CD1c-positive myeloid dendritic cell (primary cell): ENCODE measurements at regions not wholly inside any gene's neighbourhood (a gene's known extent, or its start where the extent isn't known, plus 50 kb on each side); places are given as distances from the start of the nearest gene placed in this dataset.
"Not testable (repeated sequence)": the region's sequence is repeated elsewhere in the genome, so short reads cannot be mapped to it uniquely, and the experiment has no call there.

Experiments
- DNase-seq: peaks from one replicate; pipeline ENCODE4 v3.0.0-alpha.2; 2016; ENCODE audit errors: extremely low spot score

DNA sequence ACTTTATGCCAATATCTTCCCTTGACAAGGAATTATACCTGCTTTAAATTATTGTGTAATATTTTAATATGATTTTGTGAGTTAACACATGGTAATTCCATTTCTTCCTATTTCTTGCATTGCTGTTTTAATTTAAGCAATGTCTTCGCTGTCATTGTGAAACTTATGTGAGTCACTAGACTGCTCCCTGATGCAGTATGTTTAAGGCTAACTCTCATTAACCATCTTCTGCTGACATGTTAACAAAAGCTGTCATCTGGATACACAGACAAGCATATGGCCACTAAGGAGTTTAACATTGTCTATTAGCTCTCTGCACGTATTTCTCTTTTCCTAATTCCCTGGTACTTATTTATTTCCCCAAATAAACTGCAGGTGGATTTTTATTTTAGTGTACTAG, 980.8 kb upstream of the CTNND2 start:
- DNase-seq, result no peak

DNA sequence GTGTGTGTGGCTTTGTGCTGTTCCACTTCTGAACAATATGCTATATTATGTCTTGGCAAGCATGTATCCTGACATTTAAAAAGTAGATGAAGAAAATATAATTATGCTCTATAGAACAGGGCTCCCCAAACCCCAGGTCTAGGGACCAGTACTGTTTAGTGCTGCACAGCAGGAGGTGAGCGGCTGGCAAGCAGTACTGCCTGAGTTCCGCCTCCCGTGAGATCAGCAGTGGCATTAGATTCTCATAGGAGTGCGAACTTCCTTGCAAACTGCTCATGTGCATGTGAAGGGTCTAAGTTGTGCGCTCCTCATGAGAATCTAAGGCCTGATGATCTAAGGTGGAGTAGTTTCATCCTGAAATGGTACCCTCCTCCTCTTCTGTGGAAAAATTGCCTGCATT, 979.1 kb upstream of the CTNND2 start:
- no peak for DNase-seq

DNA sequence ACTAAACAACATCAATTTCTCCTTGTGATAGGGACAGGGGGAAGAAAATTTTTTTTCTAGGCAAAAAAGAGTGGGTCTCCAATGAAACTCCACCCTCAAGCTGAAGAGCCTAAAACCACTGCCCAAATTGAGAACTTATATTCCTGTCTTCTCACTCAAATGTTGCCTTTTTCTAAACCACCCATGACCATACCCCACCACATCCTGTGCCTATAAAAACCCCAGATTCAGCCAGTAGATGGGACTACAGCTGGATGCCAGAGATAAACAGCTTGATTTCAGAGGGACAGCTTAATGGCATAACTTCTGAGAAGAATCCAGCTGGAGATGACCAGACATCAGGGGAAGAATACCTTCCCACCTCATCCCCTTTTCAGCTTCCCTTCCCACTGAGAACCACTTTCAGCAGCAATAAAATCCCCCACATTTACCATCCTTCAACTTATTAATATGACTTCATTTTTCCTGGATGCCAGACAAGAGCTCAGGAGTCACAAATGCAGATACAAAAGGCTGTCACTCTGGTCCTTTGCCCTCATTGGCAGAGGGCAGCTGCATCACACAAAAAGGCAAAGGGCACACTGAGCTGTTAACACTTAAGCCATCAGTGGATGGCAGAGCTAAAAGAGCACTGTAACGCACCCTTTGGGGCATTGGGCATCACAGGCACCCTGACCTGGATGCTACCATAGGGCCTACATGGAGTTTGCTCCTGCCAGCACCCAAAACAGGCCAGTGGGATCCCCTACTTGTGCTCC, 972.5 kb upstream of the CTNND2 start:
- no peak for DNase-seq

DNA sequence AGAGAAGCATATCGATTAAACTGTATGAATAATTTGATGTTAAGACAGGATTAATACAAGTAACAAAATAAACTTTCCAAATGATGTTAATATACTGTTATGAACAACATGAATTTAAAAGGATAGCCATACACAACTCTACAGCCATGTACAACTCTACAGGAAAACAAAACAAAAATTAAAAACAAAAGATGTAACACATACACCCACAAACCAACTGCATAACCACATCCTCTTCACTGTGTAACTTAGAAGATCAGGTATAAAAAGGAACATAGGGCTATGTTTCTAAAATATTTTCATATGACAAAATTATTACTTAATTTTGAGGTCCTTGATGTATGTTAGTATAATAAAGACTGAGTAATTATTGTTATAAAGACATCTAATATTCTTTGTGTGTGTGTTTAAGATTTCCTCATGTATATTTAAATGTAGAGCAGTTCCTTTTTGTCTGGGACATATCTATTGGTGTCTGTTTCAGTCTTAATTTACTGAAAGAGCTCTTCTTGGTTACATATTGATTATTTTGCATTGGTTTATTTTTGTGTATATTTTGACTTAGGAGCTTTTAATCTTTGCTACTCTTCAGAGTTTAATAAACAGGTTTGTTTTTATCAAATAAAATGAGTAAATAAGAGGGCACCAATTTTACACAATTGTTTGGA, 966.8 kb upstream of the CTNND2 start:
- DNase-seq, result no peak

DNA sequence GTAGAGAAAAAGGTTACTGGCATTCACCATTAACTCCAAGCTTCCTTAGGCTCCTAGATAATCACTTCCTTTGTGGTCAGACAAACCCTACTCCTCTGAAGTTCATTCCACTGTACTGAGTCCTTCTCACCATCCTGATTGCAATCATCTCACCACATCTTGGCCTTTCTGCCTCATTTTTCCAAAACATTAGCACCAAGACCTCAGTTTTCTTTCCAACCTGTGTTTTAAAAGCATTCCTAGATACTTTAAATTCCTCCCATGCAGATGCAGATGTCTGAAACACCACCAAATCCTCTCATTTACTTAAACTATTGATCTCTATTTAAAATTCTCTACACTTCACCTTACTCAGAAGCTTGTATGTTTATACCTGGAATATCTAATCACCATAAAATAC, 961.3 kb upstream of the CTNND2 start:
- no peak for DNase-seq

DNA sequence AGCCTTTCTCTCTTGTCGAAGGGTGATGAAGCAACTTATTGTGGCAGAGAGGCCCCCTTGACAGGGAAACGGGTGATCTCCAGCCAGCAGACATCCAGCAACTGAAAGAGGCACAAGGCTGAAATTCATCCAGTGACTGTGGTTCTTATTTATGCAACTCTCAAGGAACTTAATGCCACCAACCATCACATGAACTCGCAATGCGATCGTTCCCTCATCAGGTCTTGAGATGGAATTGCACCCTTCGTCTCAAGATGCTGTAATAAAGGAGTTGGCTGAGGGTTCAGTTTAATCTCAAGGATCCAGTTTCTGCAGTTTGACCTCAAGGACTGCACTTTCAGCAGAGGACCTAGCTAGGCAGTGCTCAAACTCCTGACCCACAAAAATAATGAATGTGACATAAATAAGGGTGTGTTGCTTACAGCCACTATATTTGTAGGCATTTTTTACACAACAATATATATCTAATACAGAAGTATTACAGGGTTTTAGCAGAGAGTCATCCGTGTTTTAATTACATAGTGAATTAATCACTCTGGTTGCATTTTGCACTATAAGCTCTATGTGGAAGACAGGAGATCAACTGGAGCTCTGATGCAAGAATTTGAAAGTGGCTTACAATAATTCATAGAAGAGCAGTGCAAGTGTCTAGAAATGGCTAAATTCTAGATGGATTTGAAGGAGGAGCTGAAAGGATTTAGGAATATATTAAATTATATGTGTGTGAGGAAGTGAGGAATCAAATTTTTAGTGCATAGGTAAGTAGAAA, 957.8 kb upstream of the CTNND2 start:
- no peak for DNase-seq

DNA sequence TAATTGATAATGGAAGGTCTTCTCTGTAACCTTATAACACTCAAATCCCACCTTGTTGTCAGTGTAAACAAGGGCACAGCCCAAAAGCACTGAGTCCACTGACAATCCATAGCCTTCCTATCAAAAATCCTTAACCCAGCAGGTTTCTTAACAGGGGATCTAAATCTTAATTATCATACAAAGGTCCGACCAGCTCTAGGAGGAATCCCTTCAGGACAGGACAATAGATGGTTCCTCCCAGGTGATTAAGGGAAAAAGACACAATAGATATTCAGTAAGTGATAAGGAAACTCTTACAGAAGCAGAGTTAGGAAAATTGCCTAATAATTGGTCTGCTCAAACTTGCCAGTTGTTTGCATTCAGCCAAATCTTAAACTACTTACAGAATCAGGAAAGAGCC, 951.9 kb upstream of the CTNND2 start:
- DNase-seq, result not testable (repeated sequence)

DNA sequence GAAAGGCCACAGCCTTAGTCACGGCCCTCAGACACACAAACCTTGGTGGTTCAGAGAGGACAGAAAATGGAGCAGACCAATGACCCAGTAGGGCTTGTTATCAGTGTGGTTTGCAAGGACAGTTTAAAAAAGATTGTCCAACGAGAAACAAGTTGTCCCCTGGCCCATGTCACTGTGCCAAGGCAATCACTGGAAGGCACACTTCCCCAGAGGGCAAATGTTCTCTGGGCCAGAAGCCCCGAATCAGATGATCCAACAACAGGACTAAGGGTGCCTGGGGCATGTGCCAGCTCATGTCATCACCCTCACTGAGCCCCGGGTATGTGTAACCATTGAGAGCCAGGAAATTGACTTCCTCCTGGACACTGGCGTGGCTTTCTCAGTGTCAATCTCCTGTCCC, 950.1 kb upstream of the CTNND2 start:
- DNase-seq, result no peak

DNA sequence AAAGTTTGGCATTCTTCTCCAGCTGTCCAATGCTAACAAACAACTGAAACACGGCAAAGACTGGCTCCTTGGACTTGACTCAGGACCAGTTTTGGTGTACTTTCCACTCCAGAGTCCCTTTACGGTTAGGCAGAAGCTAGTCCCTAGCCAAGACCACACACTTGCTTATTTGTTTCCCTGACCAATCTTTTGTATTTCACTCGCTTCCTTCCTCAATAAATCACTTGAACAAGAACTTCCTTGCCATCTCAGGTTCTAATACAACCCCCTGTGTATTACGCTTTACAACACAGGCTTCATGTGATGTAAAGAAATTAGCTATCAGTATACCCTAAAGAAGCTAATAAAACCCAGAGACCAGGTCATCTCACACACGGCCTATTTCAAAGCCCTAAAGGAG, 947.5 kb upstream of the CTNND2 start:
- no peak for DNase-seq

DNA sequence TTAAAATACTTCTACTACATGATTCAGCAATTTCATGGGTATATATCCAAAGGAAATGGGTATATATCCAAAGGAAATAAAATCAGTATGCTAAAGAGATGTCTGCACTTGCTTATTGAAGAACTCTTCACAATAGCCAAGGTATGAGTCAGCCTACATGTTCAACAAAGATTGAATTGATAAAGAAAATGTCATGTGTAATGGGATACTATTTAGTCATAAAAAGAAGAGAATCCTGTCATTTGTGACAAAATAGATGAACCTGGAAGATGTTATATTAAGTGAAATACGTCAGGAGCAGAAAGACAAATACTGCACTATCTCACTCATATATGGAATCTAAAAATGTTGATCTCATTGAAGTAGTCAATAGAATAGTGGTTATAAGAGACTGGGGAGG, 944.5 kb upstream of the CTNND2 start:
- DNase-seq, result no peak

DNA sequence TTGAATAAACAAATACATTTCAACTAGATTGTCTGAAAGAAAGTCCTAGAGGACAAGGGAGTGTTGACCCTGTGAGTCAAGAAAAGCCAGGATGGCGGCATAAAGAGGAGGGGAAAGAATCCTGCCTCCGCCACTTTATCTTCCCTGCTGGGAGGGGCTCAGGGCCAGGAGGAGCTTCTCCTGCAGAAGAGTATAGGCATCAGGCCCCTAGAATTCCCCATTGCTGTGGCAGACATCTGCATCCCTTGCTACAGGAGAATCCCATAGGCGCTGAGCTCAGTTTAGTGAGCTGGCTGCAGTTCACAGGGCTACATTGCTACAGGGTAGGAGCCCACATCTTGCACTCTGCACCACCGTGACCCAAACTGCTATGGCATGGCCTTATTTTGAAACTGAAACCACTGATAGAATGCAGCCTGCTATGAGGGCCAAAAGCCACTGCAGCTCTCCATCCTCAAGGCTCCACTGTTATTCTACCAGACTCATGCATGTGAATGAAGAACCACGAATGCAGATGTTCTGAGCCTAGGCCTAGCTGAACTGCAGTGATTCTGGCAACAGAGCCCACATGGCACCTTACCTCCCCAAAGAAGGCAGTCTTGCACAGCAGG, 941.4 kb upstream of the CTNND2 start:
- DNase-seq, result no peak

DNA sequence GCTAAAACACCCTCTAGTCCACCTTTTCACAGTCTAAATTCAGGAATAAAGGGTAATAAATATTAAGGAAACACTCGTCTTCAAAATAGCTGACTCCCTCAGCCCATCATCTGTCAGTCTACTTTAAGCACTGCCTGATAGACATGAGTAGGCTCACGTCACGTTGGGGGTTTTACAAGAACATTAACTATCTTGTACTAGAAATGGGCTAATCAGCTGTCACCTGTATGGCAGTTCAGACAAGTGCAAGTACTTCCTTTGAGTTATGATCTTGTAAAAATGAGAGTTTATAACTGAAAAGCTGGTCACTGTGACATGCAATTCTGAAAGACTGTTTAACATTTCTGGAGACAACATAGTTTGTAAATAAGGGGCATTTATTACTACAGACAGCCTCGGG, 936.7 kb upstream of the CTNND2 start:
- no peak for DNase-seq

DNA sequence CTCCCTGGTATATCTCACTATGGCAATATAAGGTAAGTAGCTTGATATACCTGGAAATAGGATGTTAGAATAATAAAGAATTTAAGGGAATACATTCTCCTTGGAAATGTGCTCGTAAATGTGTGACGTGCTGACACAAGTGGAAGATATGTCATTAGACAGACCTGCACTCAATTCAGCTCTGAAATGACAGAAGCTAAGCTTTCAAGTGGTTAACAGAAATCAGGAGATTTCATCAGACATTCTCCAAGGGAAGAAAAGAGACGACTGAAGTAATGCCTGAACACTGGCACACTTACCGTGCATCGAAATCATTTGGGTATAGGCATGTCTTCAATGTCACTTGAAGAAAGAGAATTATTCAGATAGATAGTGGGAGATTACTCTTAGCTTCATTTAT, 933.3 kb upstream of the CTNND2 start:
- no peak for DNase-seq

DNA sequence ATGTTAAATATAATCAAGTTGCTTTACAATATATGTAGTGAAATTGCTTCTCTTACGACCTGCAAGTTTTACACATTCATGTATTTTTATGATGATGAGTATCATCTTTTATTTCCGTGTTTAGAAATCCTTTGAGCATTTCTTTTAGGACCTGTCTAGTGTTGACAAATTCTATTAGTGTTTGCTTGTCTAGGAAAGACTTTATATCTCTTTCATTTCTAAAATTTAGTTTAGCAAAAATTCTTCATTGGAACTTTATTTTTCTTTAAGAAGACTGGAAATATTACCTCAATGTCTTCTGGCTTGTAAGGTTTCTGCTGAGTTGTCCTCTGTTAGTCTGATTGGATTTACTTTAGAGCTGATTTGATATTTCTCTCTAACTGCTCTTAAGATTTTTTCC, 920.9 kb upstream of the CTNND2 start:
- DNase-seq, result no peak

DNA sequence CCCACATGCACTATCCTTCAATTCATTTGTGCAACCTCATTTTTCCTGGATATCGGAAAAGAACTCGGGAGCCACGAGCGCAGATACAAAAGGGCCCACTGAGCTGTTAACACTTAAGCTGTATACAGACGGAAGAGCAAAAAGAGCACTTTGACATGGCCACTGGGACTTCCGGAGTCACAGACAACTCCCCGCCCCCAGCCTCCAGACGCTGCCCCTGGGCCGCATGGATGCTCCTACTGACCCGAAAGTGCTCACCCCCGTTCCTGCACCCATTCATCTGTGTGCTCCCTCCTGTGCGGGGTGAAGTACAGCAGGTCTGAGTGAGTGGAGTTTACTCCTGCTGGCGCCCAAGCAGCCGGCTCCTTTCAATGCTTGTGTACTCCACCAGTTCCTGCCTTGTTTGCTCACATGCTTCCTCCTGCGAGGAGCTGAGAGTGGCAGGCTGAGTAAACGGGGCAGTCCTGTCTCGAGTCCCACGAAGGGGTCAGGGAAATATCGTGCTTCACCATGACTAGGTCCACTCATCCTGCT, 901.0 kb upstream of the CTNND2 start:
- DNase-seq, result no peak

DNA sequence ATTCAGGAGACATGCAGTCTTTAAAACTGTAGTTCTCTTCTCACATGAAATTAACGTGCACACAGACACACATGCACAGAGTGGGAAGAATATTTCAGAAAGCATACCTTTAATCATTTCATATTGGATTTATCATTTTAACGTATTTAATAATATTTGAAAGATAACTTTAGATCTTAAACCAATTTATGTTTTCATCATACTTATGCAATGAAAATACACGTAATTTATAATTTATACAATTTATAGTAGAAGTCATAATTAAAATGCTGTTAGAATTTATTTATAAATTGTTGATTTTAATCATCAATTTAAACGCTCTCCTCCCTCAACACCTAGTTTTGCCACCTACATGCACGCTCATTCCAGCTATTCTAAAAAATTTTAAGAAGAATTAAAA, 894.9 kb upstream of the CTNND2 start:
- no peak for DNase-seq

DNA sequence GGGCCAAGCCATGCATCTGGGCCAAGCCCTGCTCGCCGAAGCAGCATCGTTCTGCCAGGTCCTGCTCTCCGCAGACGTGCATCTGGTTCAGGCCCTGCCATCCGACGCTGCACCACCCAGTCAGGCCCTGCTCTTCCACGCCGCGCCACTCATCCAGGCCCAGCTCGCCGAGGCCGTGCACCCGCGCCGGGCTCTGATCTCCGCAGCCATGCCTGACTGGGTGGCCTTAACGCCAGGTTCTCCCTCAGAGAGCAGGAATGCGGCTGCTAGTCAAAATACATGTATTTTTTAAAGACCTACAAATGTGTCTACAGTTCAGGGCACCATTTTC, 891.1 kb upstream of the CTNND2 start:
- DNase-seq, result no peak

DNA sequence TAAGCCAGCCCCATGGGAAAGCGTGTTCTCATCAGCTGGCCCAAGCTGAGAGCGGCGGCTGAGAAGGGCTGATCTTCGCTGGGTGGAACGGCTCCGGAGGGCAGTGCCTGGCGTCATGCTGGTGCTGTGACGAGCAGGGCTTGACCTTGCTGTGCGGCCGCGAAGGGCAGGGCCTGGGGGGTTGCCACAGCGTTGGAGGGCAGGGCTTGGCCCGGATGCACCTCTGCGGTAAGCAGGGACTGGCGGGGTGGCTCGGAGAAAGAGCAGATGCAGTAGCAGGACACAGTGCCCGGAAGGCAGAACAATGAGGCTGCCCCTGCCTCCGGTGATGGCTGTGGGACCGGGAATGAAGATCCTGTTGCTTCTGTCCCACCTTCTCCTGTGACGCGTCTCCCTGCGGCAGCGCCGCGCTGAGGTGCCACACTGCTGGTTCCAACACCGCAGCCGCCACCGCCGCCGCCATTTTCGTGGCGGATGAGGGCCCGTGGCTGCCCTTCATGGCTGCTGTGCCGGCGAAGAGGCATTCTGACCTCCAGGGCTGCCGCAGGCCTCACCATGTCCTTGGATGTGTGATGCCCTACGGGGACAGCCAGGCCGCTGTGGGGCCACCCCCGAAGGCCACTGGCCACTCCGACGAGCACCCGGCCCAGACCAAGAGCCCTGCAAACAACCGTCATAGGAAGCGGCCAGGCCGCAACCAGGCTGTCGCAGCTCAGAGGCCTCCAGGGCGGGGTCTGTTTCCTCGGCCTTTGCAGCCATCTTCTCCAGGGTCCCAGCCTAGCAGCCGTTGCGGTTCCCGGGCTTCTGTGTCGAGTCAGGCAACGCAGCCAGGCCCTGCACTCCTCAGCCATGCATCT, 890.5 kb upstream of the CTNND2 start:
- no peak for DNase-seq

DNA sequence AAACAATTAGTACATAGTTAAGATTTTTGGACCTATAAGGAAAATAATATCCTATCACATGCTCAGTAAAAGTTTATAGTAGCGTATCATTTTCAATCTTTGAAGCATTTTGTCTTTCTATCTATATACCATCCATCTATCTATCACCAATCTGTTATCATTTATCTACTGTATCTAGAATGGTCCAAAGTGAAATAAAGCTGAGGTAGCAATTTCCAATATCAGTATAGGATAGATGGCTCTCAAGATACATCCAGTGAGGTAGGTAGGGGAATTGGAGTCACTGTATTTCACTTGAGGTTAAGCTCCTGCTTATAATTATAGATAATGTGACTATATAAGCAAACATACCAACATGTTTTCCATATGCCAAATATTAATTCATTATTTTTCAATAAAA, 889.1 kb upstream of the CTNND2 start:
- no peak for DNase-seq

DNA sequence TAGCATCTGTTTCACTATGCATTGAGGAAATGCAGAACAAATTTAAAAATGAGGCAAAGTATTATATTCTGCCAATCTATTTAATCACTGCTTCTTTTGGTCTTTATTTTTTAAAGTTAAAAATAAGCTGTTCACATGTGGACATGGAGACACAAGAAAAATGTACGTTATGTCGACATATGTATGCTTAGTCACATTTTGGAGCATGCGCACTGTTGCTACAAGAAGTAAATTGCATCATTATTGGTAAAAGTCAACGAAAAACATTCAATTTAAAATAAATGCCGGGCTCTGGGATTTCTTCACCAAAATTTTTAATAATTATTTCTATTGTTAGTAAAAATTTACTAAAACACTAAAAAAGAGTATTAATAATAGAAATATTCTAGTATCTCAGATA, 876.3 kb upstream of the CTNND2 start:
- DNase-seq, result no peak

DNA sequence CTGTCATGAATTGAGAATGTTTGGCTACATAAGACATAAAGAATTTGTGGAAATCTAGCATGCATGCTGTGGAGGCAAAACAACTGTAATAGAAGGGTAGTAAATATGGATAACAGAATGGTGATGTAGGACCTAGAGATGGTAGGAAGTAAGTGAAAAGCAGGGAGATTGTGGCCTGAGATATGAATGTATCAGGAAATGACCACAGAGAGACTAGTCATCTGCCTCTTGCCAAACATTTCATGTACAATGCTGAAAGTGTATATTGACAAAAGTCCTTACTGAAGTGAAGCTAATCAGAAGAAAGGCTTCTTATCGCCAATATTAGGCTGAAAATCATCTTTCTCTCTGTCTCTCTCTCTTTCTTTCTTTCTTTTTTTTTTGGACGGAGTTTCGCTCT, 873.1 kb upstream of the CTNND2 start:
- no peak for DNase-seq

DNA sequence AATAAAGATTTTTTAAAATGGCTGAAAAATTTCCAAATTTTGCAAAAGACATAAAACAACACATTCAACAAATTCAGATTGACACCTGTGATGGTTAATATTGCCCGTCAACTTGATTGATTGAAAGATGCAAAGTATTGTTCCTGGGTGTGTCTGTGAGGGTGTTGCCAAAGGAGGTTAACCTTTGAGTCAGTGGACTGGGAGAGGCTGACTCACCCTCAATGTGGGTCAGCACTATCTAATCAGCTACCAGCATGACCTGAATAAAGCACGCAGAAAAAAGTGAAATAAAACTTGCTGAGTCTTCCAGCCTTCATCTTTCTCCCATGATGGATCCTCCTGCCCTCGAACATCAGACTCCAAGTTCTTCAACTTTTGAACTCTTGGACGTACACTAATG, 868.0 kb upstream of the CTNND2 start:
- DNase-seq, result no peak
